Trophoblast cell (in vitro differentiated cells and primary cell): ENCODE measurements at regions not wholly inside any gene's neighbourhood (a gene's known extent, or its start where the extent isn't known, plus 50 kb on each side); places are given as distances from the start of the nearest gene placed in this dataset.

Experiments
- DNase-seq, 2 donors: peaks; one replicate each; pipeline ENCODE4 v3.0.0-alpha.2; 2016
- H2AFZ ChIP-seq: 2 replicates; pipeline ENCODE4 v1.6.1; 2013; ENCODE audit warnings: low read length, moderate library complexity, mild to moderate bottlenecking; ENCODE audit not compliant: insufficient read depth, poor library complexity
- H2AK5ac ChIP-seq: 2 replicates; pipeline ENCODE4 v1.6.1; 2013; ENCODE audit warnings: mild to moderate bottlenecking, low read length
- H2BK120ac ChIP-seq: 2 replicates; pipeline ENCODE4 v1.6.1; 2013; ENCODE audit warnings: low read length, mild to moderate bottlenecking, moderate library complexity; ENCODE audit not compliant: insufficient read depth, poor library complexity
- H2BK12ac ChIP-seq: 2 replicates; pipeline ENCODE4 v1.6.1; 2013; ENCODE audit warnings: mild to moderate bottlenecking, low read length, moderate library complexity
- H2BK5ac ChIP-seq: 2 replicates; pipeline ENCODE4 v1.6.1; 2013; ENCODE audit warnings: low read length, low read depth, moderate library complexity, mild to moderate bottlenecking; ENCODE audit not compliant: poor library complexity
- H3K14ac ChIP-seq: 2 replicates; pipeline ENCODE4 v1.6.1; 2013; ENCODE audit warnings: mild to moderate bottlenecking, low read length
- H3K18ac ChIP-seq: 2 replicates; pipeline ENCODE4 v1.6.1; 2013; ENCODE audit warnings: mild to moderate bottlenecking, low read length
- H3K23ac ChIP-seq: 2 replicates; pipeline ENCODE4 v1.6.1; 2013; ENCODE audit warnings: low read length
- H3K27ac ChIP-seq: 2 replicates; pipeline ENCODE4 v1.5.1; 2013; ENCODE audit warnings: low read depth, mild to moderate bottlenecking, inconsistent platforms, low read length, moderate library complexity
- H3K27me3 ChIP-seq: 2 replicates; pipeline ENCODE4 v1.6.1; 2013; ENCODE audit warnings: inconsistent platforms, mild to moderate bottlenecking, low read length, moderate library complexity; ENCODE audit not compliant: insufficient read depth
- H3K36me3 ChIP-seq, 2 experiments: 1 replicate in 1 of 2; 2 replicates in 1 of 2; pipeline ENCODE4 v1.6.1; 2013; ENCODE audit warnings: low read length in 2 of 2, mild to moderate bottlenecking in 2 of 2, moderate library complexity in 1 of 2; ENCODE audit not compliant: insufficient read depth in 2 of 2, control insufficient read depth in 1 of 2
- H3K4ac ChIP-seq: 2 replicates; pipeline ENCODE4 v1.6.1; 2013; ENCODE audit warnings: low read depth, mild to moderate bottlenecking, low read length, moderate library complexity
- H3K4me1 ChIP-seq, 2 experiments: 1 replicate in 1 of 2; 2 replicates in 1 of 2; pipeline ENCODE4 v1.6.1; 2013; ENCODE audit warnings: low read length in 2 of 2, mild to moderate bottlenecking in 2 of 2, moderate library complexity in 1 of 2; ENCODE audit not compliant: insufficient read depth in 2 of 2, control insufficient read depth in 1 of 2
- H3K4me2 ChIP-seq: 2 replicates; pipeline ENCODE4 v1.6.1; 2013; ENCODE audit warnings: inconsistent platforms, mild to moderate bottlenecking, low read length, moderate library complexity
- H3K4me3 ChIP-seq: 2 replicates; pipeline ENCODE4 v1.5.1; 2013; ENCODE audit warnings: mild to moderate bottlenecking, low read depth, low read length, inconsistent platforms
- H3K79me1 ChIP-seq: one replicate; pipeline ENCODE4 v1.6.1; 2013; ENCODE audit warnings: low read length
- H3K79me2 ChIP-seq: 2 replicates; pipeline ENCODE4 v1.6.1; 2013; ENCODE audit warnings: low read length, mild to moderate bottlenecking; ENCODE audit not compliant: control insufficient read depth, insufficient read depth, poor library complexity
- H3K9ac ChIP-seq: 2 replicates; pipeline ENCODE4 v1.6.1; 2013; ENCODE audit warnings: mild to moderate bottlenecking, low read length
- H3K9me3 ChIP-seq: 2 replicates; pipeline ENCODE4 v1.6.1; 2013; ENCODE audit warnings: low read depth, mild to moderate bottlenecking, control low read depth, inconsistent platforms, low read length; ENCODE audit not compliant: insufficient read depth
- H4K12ac ChIP-seq: 2 replicates; pipeline ENCODE4 v1.6.1; 2013; ENCODE audit warnings: low read depth, mild to moderate bottlenecking, low read length, moderate library complexity
- H4K8ac ChIP-seq: 2 replicates; pipeline ENCODE4 v1.6.1; 2013; ENCODE audit warnings: low read depth, mild to moderate bottlenecking, low read length, moderate library complexity
- H4K91ac ChIP-seq: one replicate; pipeline ENCODE4 v1.6.1; 2013; ENCODE audit warnings: low read depth, mild to moderate bottlenecking, low read length, moderate library complexity
- WGBS: extraction: QIAGEN DNeasy Blood & Tissue Kit; methylation state at CpG from one replicate; pipeline ENCODE4 v1.1.7; 2013; ENCODE audit warnings: missing lambda C conversion rate; ENCODE audit not compliant: insufficient read length, insufficient coverage; ENCODE audit errors: extremely low coverage; 5-methylcytosine and 5-hydroxymethylcytosine counted together

DNA sequence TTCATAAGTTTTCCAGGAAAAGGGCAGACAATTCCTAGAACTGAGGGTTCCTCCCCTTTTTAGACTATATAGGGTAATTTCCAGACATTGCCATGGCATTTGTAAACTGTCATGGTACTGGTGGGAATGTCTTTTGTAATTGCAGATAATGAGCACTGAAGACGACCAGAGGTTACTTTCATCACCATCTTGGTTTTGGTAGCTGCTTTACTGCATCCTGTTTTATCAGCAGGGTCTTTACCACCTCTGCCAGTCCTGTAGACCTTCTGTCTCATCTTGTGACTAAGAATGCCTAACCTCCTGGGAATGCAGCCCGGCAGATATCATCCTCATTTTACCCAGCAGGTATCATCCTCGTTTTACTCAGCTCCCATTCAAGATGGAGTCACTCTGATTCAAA is 583.9 kb upstream of the KLHL29 start:
- peaks cover 2% of the 10 kb centered on the region for H3K9me3 ChIP-seq
- no peak for DNase-seq
- no peak overlapping the region for H3K14ac ChIP-seq
- H2BK120ac ChIP-seq, result no peak overlapping the region
- H2BK12ac ChIP-seq, result no peak overlapping the region
- H2AFZ ChIP-seq, result no peak overlapping the region
- no peak overlapping the region for H3K27ac ChIP-seq
- no peak overlapping the region for H3K18ac ChIP-seq
- no peaks in the 10 kb centered on the region for H3K36me3 ChIP-seq
- H4K12ac ChIP-seq, result no peak overlapping the region
- no peak overlapping the region for H3K4me2 ChIP-seq
- no peak overlapping the region for H3K23ac ChIP-seq
- WGBS, result no CpG with 5 or more reads among the region's 3 CpGs
- no peaks in the 10 kb centered on the region for H3K27me3 ChIP-seq
- no peak overlapping the region for H3K4ac ChIP-seq
- no peaks in the 10 kb centered on the region for H3K4me1 ChIP-seq
- H2BK5ac ChIP-seq, result no peak overlapping the region
- no peaks in the 10 kb centered on the region for H3K79me2 ChIP-seq
- H3K9ac ChIP-seq, result no peak overlapping the region
- no peak overlapping the region for H4K8ac ChIP-seq
- H3K4me3 ChIP-seq, result no peak overlapping the region
- no peaks in the 10 kb centered on the region for H3K79me1 ChIP-seq
- no peak overlapping the region for H4K91ac ChIP-seq
- no peak overlapping the region for H2AK5ac ChIP-seq

DNA sequence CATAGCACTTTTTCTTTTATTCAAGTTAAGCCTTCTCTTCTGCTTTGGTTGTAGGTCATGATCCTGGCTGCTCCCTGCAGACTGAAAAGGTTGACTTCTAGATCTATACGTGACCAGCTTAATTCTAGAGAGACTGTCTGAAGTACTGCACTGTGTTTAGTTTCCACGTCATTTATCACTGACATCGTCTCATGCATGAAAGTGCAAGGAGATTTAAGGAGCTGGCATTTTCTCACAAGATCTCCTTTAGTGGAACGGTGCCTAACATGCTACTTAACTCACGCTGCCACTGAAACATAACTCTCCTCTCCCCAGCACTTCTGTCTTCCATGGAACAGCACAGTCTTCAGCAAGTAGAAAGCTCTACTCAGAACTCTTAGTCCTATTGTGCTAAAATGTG is 583.0 kb upstream of the KLHL29 start:
- no peak overlapping the region for H3K23ac ChIP-seq
- H3K9ac ChIP-seq, result no peak overlapping the region
- H3K18ac ChIP-seq, result no peak overlapping the region
- no peaks in the 10 kb centered on the region for H3K79me2 ChIP-seq
- no peaks in the 10 kb centered on the region for H3K4me1 ChIP-seq
- H2AFZ ChIP-seq, result no peak overlapping the region
- H3K4ac ChIP-seq, result no peak overlapping the region
- no peak overlapping the region for H2AK5ac ChIP-seq
- no peak overlapping the region for H2BK5ac ChIP-seq
- no peak overlapping the region for H4K8ac ChIP-seq
- no peak overlapping the region for H2BK12ac ChIP-seq
- H4K91ac ChIP-seq, result no peak overlapping the region
- no peak overlapping the region for H3K4me3 ChIP-seq
- no CpG with 5 or more reads among the region's 5 CpGs for WGBS
- no peaks in the 10 kb centered on the region for H3K27me3 ChIP-seq
- no peak overlapping the region for H3K4me2 ChIP-seq
- H3K27ac ChIP-seq, result no peak overlapping the region
- peaks cover 4% of the 10 kb centered on the region for H3K9me3 ChIP-seq
- no peak for DNase-seq
- H4K12ac ChIP-seq, result no peak overlapping the region
- no peaks in the 10 kb centered on the region for H3K36me3 ChIP-seq
- no peak overlapping the region for H3K14ac ChIP-seq
- no peak overlapping the region for H2BK120ac ChIP-seq
- no peaks in the 10 kb centered on the region for H3K79me1 ChIP-seq

- no peak overlapping the region for H4K8ac ChIP-seq
- H3K4me2 ChIP-seq, result no peak overlapping the region
- H2BK120ac ChIP-seq, result no peak overlapping the region
- H3K23ac ChIP-seq, result no peak overlapping the region
- no peak overlapping the region for H4K12ac ChIP-seq
- H2AK5ac ChIP-seq, result no peak overlapping the region
- H2AFZ ChIP-seq, result no peak overlapping the region
- H3K27me3 ChIP-seq, result no peaks in the 10 kb centered on the region
- no peak overlapping the region for H3K4ac ChIP-seq
- H3K4me3 ChIP-seq, result no peak overlapping the region
- peaks cover 4% of the 10 kb centered on the region for H3K9me3 ChIP-seq
- H2BK12ac ChIP-seq, result no peak overlapping the region
- H3K36me3 ChIP-seq, result no peaks in the 10 kb centered on the region
- no peak overlapping the region for H3K14ac ChIP-seq
- no peaks in the 10 kb centered on the region for H3K79me2 ChIP-seq
- no peak overlapping the region for H3K18ac ChIP-seq
- H2BK5ac ChIP-seq, result no peak overlapping the region
- H3K27ac ChIP-seq, result no peak overlapping the region
- H3K9ac ChIP-seq, result no peak overlapping the region
- no peak for DNase-seq
- no peak overlapping the region for H4K91ac ChIP-seq
- no peaks in the 10 kb centered on the region for H3K79me1 ChIP-seq
- H3K4me1 ChIP-seq, result no peaks in the 10 kb centered on the region
Measured at GRCh38 chr2:22807872-22808271, 577.1 kb upstream of the KLHL29 start.

DNA sequence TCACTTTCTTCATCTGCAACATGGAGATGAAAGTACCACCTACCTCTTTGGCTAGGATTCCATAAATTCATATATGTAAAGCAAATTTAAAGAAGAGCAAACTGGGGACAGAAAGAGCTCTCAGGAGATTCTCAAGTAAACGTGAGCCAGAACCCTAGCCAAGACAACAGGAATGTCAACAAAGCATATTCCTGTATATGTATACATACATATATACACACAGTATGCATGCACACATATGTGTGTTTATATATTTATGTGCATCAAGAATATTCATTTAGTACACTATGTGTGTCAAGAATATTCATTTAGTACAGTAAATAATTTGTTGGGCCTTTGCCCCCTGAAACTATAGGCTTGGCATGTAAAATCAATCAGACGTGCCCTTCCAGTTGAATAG is 574.4 kb upstream of the KLHL29 start:
- no peak overlapping the region for H3K23ac ChIP-seq
- H3K14ac ChIP-seq, result no peak overlapping the region
- no peaks in the 10 kb centered on the region for H3K36me3 ChIP-seq
- no peak overlapping the region for H3K27ac ChIP-seq
- no peak overlapping the region for H2AFZ ChIP-seq
- H3K4me2 ChIP-seq, result no peak overlapping the region
- no peaks in the 10 kb centered on the region for H3K27me3 ChIP-seq
- H4K91ac ChIP-seq, result no peak overlapping the region
- no peak overlapping the region for H2BK120ac ChIP-seq
- no peak overlapping the region for H4K8ac ChIP-seq
- DNase-seq, result no peak
- H2BK12ac ChIP-seq, result no peak overlapping the region
- H3K4me3 ChIP-seq, result no peak overlapping the region
- H2BK5ac ChIP-seq, result no peak overlapping the region
- H3K4me1 ChIP-seq, result no peaks in the 10 kb centered on the region
- H3K18ac ChIP-seq, result no peak overlapping the region
- whole genome bisulfite sequencing, result no CpG with 5 or more reads among the region's 2 CpGs
- no peak overlapping the region for H4K12ac ChIP-seq
- H2AK5ac ChIP-seq, result no peak overlapping the region
- H3K4ac ChIP-seq, result no peak overlapping the region
- peaks cover 4% of the 10 kb centered on the region for H3K9me3 ChIP-seq
- no peaks in the 10 kb centered on the region for H3K79me2 ChIP-seq
- H3K79me1 ChIP-seq, result no peaks in the 10 kb centered on the region
- H3K9ac ChIP-seq, result no peak overlapping the region
